Astrocyte (in vitro differentiated cells and primary cell): ENCODE measurements at regions not wholly inside any gene's neighbourhood (a gene's known extent, or its start where the extent isn't known, plus 50 kb on each side); places are given as distances from the start of the nearest gene placed in this dataset.

Experiments used
- DNase-seq: peaks from one replicate; pipeline ENCODE4 v3.0.0-alpha.2; 2010; ENCODE audit warnings: low read depth
- FAIRE-seq: peaks from 2 replicates; lab custom pipeline; 2011; peaks lifted over from hg19 to GRCh38; lab: Jason Lieb, UNC
- H2AFZ ChIP-seq: 2 replicates; pipeline ENCODE4 v1.6.0; 2012; ENCODE audit warnings: low read depth, low read length, inconsistent platforms
- H3K27ac ChIP-seq: 2 replicates; pipeline ENCODE4 v1.5.1; 2011; ENCODE audit warnings: low read depth, low read length, inconsistent platforms
- H3K27me3 ChIP-seq: 2 replicates; pipeline ENCODE4 v1.6.0; 2011; ENCODE audit warnings: low read length, inconsistent platforms; ENCODE audit not compliant: insufficient read depth
- H3K36me3 ChIP-seq: 2 replicates; pipeline ENCODE4 v1.5.1; 2011; ENCODE audit warnings: low read length, inconsistent platforms; ENCODE audit not compliant: insufficient read depth
- H3K4me1 ChIP-seq: 2 replicates; pipeline ENCODE4 v1.5.1; 2011; ENCODE audit warnings: low read length, inconsistent platforms; ENCODE audit not compliant: insufficient read depth
- H3K4me2 ChIP-seq: 2 replicates; pipeline ENCODE4 v1.6.0; 2012; ENCODE audit warnings: low read length, inconsistent platforms
- H3K4me3 ChIP-seq: 2 replicates; pipeline ENCODE4 v1.5.1; 2011; ENCODE audit warnings: low read depth, mild to moderate bottlenecking, low read length, inconsistent platforms; ENCODE audit not compliant: insufficient read depth
- H3K79me2 ChIP-seq: 2 replicates; pipeline ENCODE4 v1.6.0; 2012; ENCODE audit warnings: mild to moderate bottlenecking, low read length, inconsistent platforms; ENCODE audit not compliant: insufficient read depth
- H3K9ac ChIP-seq: 2 replicates; pipeline ENCODE4 v1.6.0; 2012; ENCODE audit warnings: mild to moderate bottlenecking, low read length, inconsistent platforms
- H3K9me3 ChIP-seq: 2 replicates; pipeline ENCODE4 v1.5.1; 2012; ENCODE audit warnings: low read depth, mild to moderate bottlenecking, low read length, inconsistent platforms; ENCODE audit not compliant: insufficient read depth
- H4K20me1 ChIP-seq: 2 replicates; pipeline ENCODE4 v1.6.0; 2012; ENCODE audit warnings: low read length, inconsistent platforms; ENCODE audit not compliant: insufficient read depth
- H3K27ac Mint-ChIP-seq: one replicate; pipeline ENCODE4 v1.8.0; 2021; ENCODE audit warnings: mild to moderate bottlenecking, mixed read lengths; ENCODE audit not compliant: unreplicated experiment
- H3K27me3 Mint-ChIP-seq: one replicate; pipeline ENCODE4 v1.8.0; 2021; ENCODE audit warnings: low read depth, mixed read lengths; ENCODE audit not compliant: unreplicated experiment
- H3K36me3 Mint-ChIP-seq: one replicate; pipeline ENCODE4 v1.8.0; 2021; ENCODE audit warnings: low read depth, mixed read lengths; ENCODE audit not compliant: unreplicated experiment
- H3K4me1 Mint-ChIP-seq: one replicate; pipeline ENCODE4 v1.8.0; 2021; ENCODE audit warnings: low read depth, mixed read lengths; ENCODE audit not compliant: unreplicated experiment
- H3K4me3 Mint-ChIP-seq: one replicate; pipeline ENCODE4 v1.8.0; 2021; ENCODE audit warnings: mild to moderate bottlenecking, moderate library complexity, mixed read lengths; ENCODE audit not compliant: unreplicated experiment
- H3K9me3 Mint-ChIP-seq: one replicate; pipeline ENCODE4 v1.8.0; 2021; ENCODE audit warnings: mild to moderate bottlenecking, mixed read lengths; ENCODE audit not compliant: unreplicated experiment
- CTCF ChIP-seq: IDR thresholded peaks from 2 replicates; pipeline ENCODE4 v1.5.1; 2011; ENCODE audit warnings: low read depth, mild to moderate bottlenecking, inconsistent platforms, low read length, moderate library complexity; ENCODE audit not compliant: insufficient read depth
- EZH2 ChIP-seq: IDR thresholded peaks from 2 replicates; pipeline ENCODE4 v1.6.1; 2012; ENCODE audit warnings: mild to moderate bottlenecking, low read length, inconsistent platforms; ENCODE audit not compliant: insufficient read depth

DNA sequence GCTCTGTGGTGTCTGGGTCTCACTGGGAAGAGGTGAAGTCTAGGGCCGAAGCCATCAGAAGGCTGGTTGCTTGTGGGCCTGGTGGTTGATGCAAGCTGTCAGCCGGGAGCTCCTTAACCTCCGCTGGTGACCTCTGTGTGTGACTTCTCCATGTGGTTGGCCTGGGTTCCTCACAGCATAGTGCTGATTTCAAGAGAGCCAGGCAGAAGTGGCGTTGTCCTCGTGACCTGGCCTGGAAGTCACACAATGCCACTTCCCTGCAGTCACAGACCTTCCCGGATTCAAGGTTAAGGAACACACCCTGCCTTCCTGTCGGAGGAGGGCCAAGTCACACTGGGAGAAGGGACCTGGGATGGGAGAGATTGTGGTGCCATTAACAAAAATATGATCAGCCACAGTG, 303.7 kb upstream of the HS6ST1 start:
- H3K79me2 ChIP-seq = no peaks in the 10 kb centered on the region
- no peak for DNase-seq
- H3K9me3 Mint-ChIP-seq = peaks cover 4% of the 10 kb centered on the region

DNA sequence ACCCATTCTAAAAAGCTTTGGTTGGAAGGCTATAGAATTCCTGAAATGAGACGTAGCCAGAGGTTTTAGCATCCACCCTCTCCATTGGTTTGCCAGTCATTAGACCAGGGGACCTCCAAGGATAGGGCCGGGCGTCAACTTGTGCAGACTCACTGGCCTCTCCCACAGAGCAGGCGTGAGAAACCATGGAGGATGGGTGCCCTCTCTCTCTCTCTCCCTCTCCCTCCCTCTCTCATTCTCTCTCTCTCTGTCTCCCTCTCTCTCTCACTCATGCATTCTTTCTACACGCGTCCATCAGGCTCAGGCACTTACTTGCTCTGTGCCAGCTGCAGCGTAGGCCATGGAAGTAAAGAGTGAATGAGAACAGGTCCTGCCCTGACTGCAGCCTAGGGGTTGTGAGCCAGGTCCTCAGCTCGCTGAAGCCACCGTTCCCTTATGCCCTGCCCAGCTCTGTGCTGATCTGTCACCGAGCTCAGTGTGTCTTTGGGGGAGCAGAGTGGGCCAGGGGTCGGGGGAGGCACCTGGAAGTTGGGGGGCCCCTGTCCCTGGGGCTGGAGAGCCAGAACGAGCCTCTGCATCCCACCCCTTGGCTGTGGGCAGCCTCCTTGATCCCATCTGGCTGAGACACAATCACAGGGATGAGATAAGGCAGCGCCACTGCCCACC, 304.4 kb upstream of the HS6ST1 start:
- no peaks in the 10 kb centered on the region for H3K36me3 Mint-ChIP-seq
- TF ChIP-seq EZH2 = no peak
- TF ChIP-seq CTCF = no peak
- Histone ChIP-seq H3K4me2 (peak overlapping the region; percentile 75), H3K79me2 (no peaks in the 10 kb centered on the region), H2AFZ (no peak overlapping the region), H3K27me3 (peaks cover 6% of the 10 kb centered on the region), H3K4me3 (no peak overlapping the region), H3K36me3 (no peaks in the 10 kb centered on the region), H3K9ac (no peak overlapping the region), H3K9me3 (no peaks in the 10 kb centered on the region), H3K27ac (no peak overlapping the region), H3K4me1 (peaks cover 15% of the 10 kb centered on the region), H4K20me1 (no peaks in the 10 kb centered on the region)
- peaks cover 4% of the 10 kb centered on the region for H3K9me3 Mint-ChIP-seq
- H3K4me1 Mint-ChIP-seq = peaks cover 20% of the 10 kb centered on the region
- FAIRE-seq = no peak
- no peak overlapping the region for H3K4me3 Mint-ChIP-seq
- H3K27ac Mint-ChIP-seq = peak overlapping the region; percentile 96
- peak; percentile 56 for DNase-seq
- peaks cover 23% of the 10 kb centered on the region for H3K27me3 Mint-ChIP-seq

More for the DNA sequence above, 303.7 kb upstream of the HS6ST1 start:
- H3K4me2 ChIP-seq = no peak overlapping the region
- FAIRE-seq = no peak
- peaks cover 15% of the 10 kb centered on the region for H3K4me1 ChIP-seq
- peaks cover 17% of the 10 kb centered on the region for H3K27me3 Mint-ChIP-seq
- no peaks in the 10 kb centered on the region for H3K36me3 Mint-ChIP-seq
- no peak overlapping the region for H3K27ac Mint-ChIP-seq
- no peaks in the 10 kb centered on the region for H4K20me1 ChIP-seq
- peaks cover 4% of the 10 kb centered on the region for H3K27me3 ChIP-seq
- no peak for TF ChIP-seq CTCF
- TF ChIP-seq EZH2 = no peak
- H3K4me3 Mint-ChIP-seq = peak overlapping the region; percentile 54
- peaks cover 20% of the 10 kb centered on the region for H3K4me1 Mint-ChIP-seq
- no peak overlapping the region for H3K9ac ChIP-seq
- no peak overlapping the region for H2AFZ ChIP-seq
- H3K27ac ChIP-seq = no peak overlapping the region
- no peak overlapping the region for H3K4me3 ChIP-seq
- H3K36me3 ChIP-seq = no peaks in the 10 kb centered on the region
- H3K9me3 ChIP-seq = no peaks in the 10 kb centered on the region
